Gastroesophageal sphincter (tissue), 3 donors: ENCODE measurements at regions not wholly inside any gene's neighbourhood (a gene's known extent, or its start where the extent isn't known, plus 50 kb on each side); places are given as distances from the start of the nearest gene placed in this dataset.

Experiments used
- CTCF ChIP-seq, 4 experiments: fragments of 200-600 bp in 2 of 4; fragments of 450-650 bp in 2 of 4; sonication (generic) in 1 of 4; IDR thresholded peaks; one replicate each; pipeline ENCODE4 v1.5.1; 2017 to 2019; ENCODE audit warnings: antibody characterized with exemption in 4 of 4, mild to moderate bottlenecking in 2 of 4, moderate library complexity in 2 of 4
- EP300 ChIP-seq: sonication (generic); formaldehyde crosslinking; IDR thresholded peaks from one replicate; pipeline ENCODE4 v1.6.1; 2017; ENCODE audit warnings: antibody characterized with exemption, mild to moderate bottlenecking

DNA sequence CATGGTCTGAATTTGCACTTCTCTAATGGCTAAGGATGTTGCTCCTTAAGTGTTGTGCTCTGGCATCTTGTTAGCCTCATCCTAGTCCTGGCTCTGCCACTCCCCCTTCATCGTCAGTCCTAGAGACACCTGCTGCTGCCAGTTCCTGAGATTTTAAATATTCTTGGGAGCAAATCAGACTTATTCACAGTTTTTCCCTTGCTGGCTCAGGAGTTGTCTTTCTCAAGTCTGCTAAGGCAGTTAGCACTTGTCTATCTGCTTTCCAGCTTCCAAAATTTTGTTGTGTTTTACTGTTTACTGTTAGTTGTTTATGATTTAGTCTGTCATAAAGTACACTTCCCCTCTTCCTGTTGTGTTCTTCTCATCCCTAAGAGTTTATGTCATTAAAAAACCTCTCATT is 201.0 kb downstream of the KIF26A start:
- TF ChIP-seq EP300 (no peak), CTCF (IDR thresholded peaks at IDR 0.05) (no peak)
